HepG2 (cell line): ENCODE measurements at regions not wholly inside any gene's neighbourhood (a gene's known extent, or its start where the extent isn't known, plus 50 kb on each side); places are given as distances from the start of the nearest gene placed in this dataset.

ENCODE experiments used
- ATAC-seq: fragments of 200-7000 bp; cut with Tn5 transposase; 3 replicates; pipeline ENCODE4 v1.9.1; 2020; ENCODE audit warnings: mild to moderate bottlenecking, moderate library complexity
- BruUV-seq: library from RNA; stranded (reverse); fragments of 400-500 nt; replicated peaks from 2 replicates; lab custom pipeline; 2021; lab: Mats Ljungman, UMichigan
- CTCF ChIA-PET: fragments of 300-600 bp; formaldehyde crosslinking; extraction: SDS; loops from one replicate; lab custom pipeline; 2021; ENCODE audit warnings: low total read pairs, inconsistent platforms, low intra/inter-chr PET ratio; lab: Yijun Ruan, JAX
- POLR2A ChIA-PET: fragments of 350-600 bp; sonication (Branson Sonifier 250); formaldehyde crosslinking; loops from one replicate; lab custom pipeline; 2020; ENCODE audit warnings: antibody characterized with exemption, inconsistent platforms; lab: Yijun Ruan, JAX
- DNase-seq: peaks from one replicate; pipeline ENCODE4 v3.0.0-alpha.2; 2015; ENCODE audit warnings: low spot score
- FAIRE-seq: peaks from 3 replicates; lab custom pipeline; 2011; peaks lifted over from hg19 to GRCh38; lab: Jason Lieb, UNC
- H2AFZ ChIP-seq: one replicate; pipeline ENCODE4 v1.6.1; 2011; ENCODE audit warnings: low read length, inconsistent platforms
- H3K27ac ChIP-seq: fragments of 300-600 bp; 3 replicates; pipeline ENCODE4 v1.8.0; 2011; ENCODE audit warnings: mixed run types, mild to moderate bottlenecking, mixed read lengths, low read length, inconsistent platforms; ENCODE audit not compliant: insufficient read depth; ENCODE audit errors: extremely low read length
- H3K27me3 ChIP-seq, 2 experiments: fragments of 200-600 bp in 1 of 2; 2 replicates in 1 of 2; 3 replicates in 1 of 2; pipeline versions ENCODE4 v1.6.0 to v1.8.0; 2011; ENCODE audit warnings: low read length in 2 of 2, mild to moderate bottlenecking in 2 of 2, moderate library complexity in 2 of 2, inconsistent platforms in 1 of 2; ENCODE audit not compliant: insufficient read depth in 2 of 2, control insufficient read depth in 1 of 2
- H3K36me3 ChIP-seq, 2 experiments: fragments of 200-600 bp in 1 of 2; replicated peaks in 1 of 2; 2 replicates in 1 of 2; 3 replicates in 1 of 2; pipeline versions ENCODE4 v1.5.1 to v1.8.0; 2011; ENCODE audit warnings: low read length in 2 of 2, inconsistent platforms in 1 of 2; ENCODE audit not compliant: insufficient read depth in 2 of 2, control insufficient read depth in 1 of 2
- H3K4me1 ChIP-seq: 2 replicates; pipeline ENCODE4 v1.5.1; 2012; ENCODE audit warnings: low read length, inconsistent platforms; ENCODE audit not compliant: insufficient read depth
- H3K4me2 ChIP-seq: 2 replicates; pipeline ENCODE4 v1.6.0; 2011; ENCODE audit warnings: low read depth, low read length, inconsistent platforms
- H3K4me3 ChIP-seq, 3 experiments: fragments of 200-600 bp in 1 of 3; sonication (generic), shearing (Covaris generic) in 1 of 3; replicated peaks in 1 of 3; 2 replicates each; pipeline ENCODE4 v1.5.1; 2011 to 2016; ENCODE audit warnings: low read length in 3 of 3, inconsistent platforms in 2 of 3, low read depth in 2 of 3, mild to moderate bottlenecking in 2 of 3, control low read depth in 1 of 3, mixed read lengths in 1 of 3; ENCODE audit not compliant: insufficient read depth in 1 of 3
- H3K79me2 ChIP-seq: one replicate; pipeline ENCODE4 v1.6.1; 2011; ENCODE audit warnings: low read length, inconsistent platforms; ENCODE audit not compliant: insufficient read depth
- H3K9ac ChIP-seq: 2 replicates; pipeline ENCODE4 v1.6.0; 2011; ENCODE audit warnings: mild to moderate bottlenecking, low read depth, low read length, inconsistent platforms; ENCODE audit not compliant: insufficient read depth
- H3K9me3 ChIP-seq: 2 replicates; pipeline ENCODE4 v1.5.1; 2012; ENCODE audit warnings: mild to moderate bottlenecking, low read length
- H4K20me1 ChIP-seq: 2 replicates; pipeline ENCODE4 v1.6.0; 2011; ENCODE audit warnings: inconsistent platforms, mild to moderate bottlenecking, low read length, moderate library complexity; ENCODE audit not compliant: insufficient read depth
- ARNT ChIP-seq: fragments of 450-650 bp; IDR thresholded peaks from 2 replicates; pipeline ENCODE4 v1.6.1; 2017
- KLF11 ChIP-seq: IDR thresholded peaks from 2 replicates; pipeline ENCODE4 v1.6.1; 2016; ENCODE audit warnings: missing compliant biosample characterization
- SRF ChIP-seq: IDR thresholded peaks from 2 replicates; pipeline ENCODE4 v1.6.1; 2011; ENCODE audit warnings: mild to moderate bottlenecking, low read depth, low read length, moderate library complexity
- ZMAT3 ChIP-seq: sonication (generic); formaldehyde crosslinking; conservative IDR thresholded peaks from 2 replicates; pipeline ENCODE4 v1.7.0; 2021; ENCODE audit warnings: missing genetic modification reagents
- ZNF546 ChIP-seq: sonication (generic); formaldehyde crosslinking; conservative IDR thresholded peaks from 2 replicates; pipeline ENCODE4 v1.8.1; 2023; ENCODE audit warnings: mild to moderate bottlenecking, missing genetic modification reagents
- ZNF557 ChIP-seq: sonication (generic); formaldehyde crosslinking; IDR thresholded peaks from 2 replicates; pipeline ENCODE4 v1.4.0; 2020; ENCODE audit warnings: missing genetic modification reagents
- ZNF768 ChIP-seq: sonication (generic); formaldehyde crosslinking; IDR thresholded peaks from 2 replicates; pipeline ENCODE4 v1.4.0; 2020; ENCODE audit warnings: missing genetic modification reagents
- ZSCAN29 ChIP-seq: sonication (generic); formaldehyde crosslinking; conservative IDR thresholded peaks from 2 replicates; pipeline ENCODE4 v1.4.0; 2020; ENCODE audit warnings: mild to moderate bottlenecking, missing genetic modification reagents
- WGBS: methylation state at CpG from one replicate; pipeline ENCODE4 v1.1.6; 2017; ENCODE audit warnings: low lambda C conversion rate; 5-methylcytosine and 5-hydroxymethylcytosine counted together
- in situ Hi-C: cut with HindIII; loops from 2 replicates; pipeline ENCODE4 v1.10.0; 2017; ENCODE audit warnings: low pct_unique_long_range_greater_than_20kb; ENCODE audit not compliant: extremely low pct_ligation_motif_present
- intact Hi-C: fragments of 100-400 bp; cut with micrococcal nuclease; formaldehyde crosslinking; loops from one replicate; pipeline ENCODE4 v1.10.0; 2022; ENCODE audit not compliant: unreplicated experiment
- TF ChIP-seq, protein P1 (sequence below): IDR thresholded peaks from 2 replicates; pipeline ENCODE4 v1.6.1; 2016; ENCODE audit warnings: missing genetic modification reagents, missing compliant biosample characterization
- TF ChIP-seq, protein P2 (sequence below): sonication (generic); formaldehyde crosslinking; IDR thresholded peaks from 2 replicates; pipeline ENCODE4 v1.5.0; 2020; ENCODE audit warnings: missing genetic modification reagents
- TF ChIP-seq, protein P3 (sequence below): sonication (generic); formaldehyde crosslinking; IDR thresholded peaks from 2 replicates; pipeline ENCODE4 v1.8.1; 2022; ENCODE audit warnings: mild to moderate bottlenecking, missing genetic modification reagents
- TF ChIP-seq, protein P4 (sequence below): sonication (generic); formaldehyde crosslinking; IDR thresholded peaks from 2 replicates; pipeline ENCODE4 v1.5.0; 2020; ENCODE audit warnings: mild to moderate bottlenecking, missing genetic modification reagents

DNA sequence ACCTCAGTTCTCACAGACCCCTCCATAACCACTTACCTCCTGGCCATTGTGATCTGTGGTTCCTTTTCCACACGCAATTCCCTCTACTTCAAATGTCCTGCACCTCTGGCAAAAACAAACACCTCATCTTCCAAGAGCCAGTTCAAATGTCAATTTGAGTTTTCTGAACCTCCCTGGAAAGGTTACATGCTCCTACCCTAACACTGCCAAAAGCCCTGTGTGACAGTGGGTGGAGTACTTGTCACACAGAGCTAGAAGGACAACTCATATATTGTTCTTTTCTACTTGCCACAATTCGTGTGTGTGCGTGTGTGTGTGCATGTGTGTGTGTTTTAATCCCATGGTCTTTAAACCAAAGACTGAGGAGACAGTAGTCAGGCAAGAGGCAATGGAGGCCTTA, 331.8 kb upstream of the ARHGEF26 start:
- no peaks in the 10 kb centered on the region for H3K36me3 ChIP-seq
- no peak overlapping the region for H3K4me3 ChIP-seq
- intact Hi-C loops, result no loop called here
- no peak overlapping the region for H3K9ac ChIP-seq
- H3K79me2 ChIP-seq, result no peaks in the 10 kb centered on the region
- no peak overlapping the region for H3K27ac ChIP-seq
- no peak overlapping the region for H3K4me2 ChIP-seq
- no peaks in the 10 kb centered on the region for H4K20me1 ChIP-seq
- DNase-seq (no peak), FAIRE-seq (no peak), ATAC-seq (no peak)
- WGBS, result 2% methylated on average over 3 of the region's 3 CpGs
- no peaks in the 10 kb centered on the region for H3K9me3 ChIP-seq
- H2AFZ ChIP-seq, result no peak overlapping the region
- ChIA-PET CTCF (no interaction called here), POLR2A (no interaction called here)
- in situ Hi-C loops, result no loop called here
- TF ChIP-seq SRF, result no peak
- no peak for TF ChIP-seq ZSCAN29
- TF ChIP-seq KLF11 (CRISPR knock-in tag), result no peak
- TF ChIP-seq, protein P1, sequence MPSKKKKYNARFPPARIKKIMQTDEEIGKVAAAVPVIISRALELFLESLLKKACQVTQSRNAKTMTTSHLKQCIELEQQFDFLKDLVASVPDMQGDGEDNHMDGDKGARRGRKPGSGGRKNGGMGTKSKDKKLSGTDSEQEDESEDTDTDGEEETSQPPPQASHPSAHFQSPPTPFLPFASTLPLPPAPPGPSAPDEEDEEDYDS (CRISPR knock-in tag), result no peak
- no peak for TF ChIP-seq ZNF546 (CRISPR knock-in tag)
- TF ChIP-seq, protein P2, sequence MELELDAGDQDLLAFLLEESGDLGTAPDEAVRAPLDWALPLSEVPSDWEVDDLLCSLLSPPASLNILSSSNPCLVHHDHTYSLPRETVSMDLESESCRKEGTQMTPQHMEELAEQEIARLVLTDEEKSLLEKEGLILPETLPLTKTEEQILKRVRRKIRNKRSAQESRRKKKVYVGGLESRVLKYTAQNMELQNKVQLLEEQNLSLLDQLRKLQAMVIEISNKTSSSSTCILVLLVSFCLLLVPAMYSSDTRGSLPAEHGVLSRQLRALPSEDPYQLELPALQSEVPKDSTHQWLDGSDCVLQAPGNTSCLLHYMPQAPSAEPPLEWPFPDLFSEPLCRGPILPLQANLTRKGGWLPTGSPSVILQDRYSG (CRISPR knock-in tag), result no peak
- TF ChIP-seq ZMAT3 (CRISPR knock-in tag), result no peak
- TF ChIP-seq, protein P3, sequence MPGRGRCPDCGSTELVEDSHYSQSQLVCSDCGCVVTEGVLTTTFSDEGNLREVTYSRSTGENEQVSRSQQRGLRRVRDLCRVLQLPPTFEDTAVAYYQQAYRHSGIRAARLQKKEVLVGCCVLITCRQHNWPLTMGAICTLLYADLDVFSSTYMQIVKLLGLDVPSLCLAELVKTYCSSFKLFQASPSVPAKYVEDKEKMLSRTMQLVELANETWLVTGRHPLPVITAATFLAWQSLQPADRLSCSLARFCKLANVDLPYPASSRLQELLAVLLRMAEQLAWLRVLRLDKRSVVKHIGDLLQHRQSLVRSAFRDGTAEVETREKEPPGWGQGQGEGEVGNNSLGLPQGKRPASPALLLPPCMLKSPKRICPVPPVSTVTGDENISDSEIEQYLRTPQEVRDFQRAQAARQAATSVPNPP, result no peak
- TF ChIP-seq ZNF768, result no peak
- no peak for TF ChIP-seq ARNT
- no peak for TF ChIP-seq ZNF557
- TF ChIP-seq, protein P4, sequence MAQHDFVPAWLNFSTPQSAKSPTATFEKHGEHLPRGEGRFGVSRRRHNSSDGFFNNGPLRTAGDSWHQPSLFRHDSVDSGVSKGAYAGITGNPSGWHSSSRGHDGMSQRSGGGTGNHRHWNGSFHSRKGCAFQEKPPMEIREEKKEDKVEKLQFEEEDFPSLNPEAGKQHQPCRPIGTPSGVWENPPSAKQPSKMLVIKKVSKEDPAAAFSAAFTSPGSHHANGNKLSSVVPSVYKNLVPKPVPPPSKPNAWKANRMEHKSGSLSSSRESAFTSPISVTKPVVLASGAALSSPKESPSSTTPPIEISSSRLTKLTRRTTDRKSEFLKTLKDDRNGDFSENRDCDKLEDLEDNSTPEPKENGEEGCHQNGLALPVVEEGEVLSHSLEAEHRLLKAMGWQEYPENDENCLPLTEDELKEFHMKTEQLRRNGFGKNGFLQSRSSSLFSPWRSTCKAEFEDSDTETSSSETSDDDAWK (CRISPR knock-in tag), result no peak
- H3K27me3 ChIP-seq, result no peaks in the 10 kb centered on the region
- no peaks in the 10 kb centered on the region for H3K4me1 ChIP-seq
- no TSS peak for BruUV-seq
